GM21723 (cell line): ENCODE measurements at regions not wholly inside any gene's neighbourhood (a gene's known extent, or its start where the extent isn't known, plus 50 kb on each side); places are given as distances from the start of the nearest gene placed in this dataset.
"Not testable (repeated sequence)": the region's sequence is repeated elsewhere in the genome, so short reads cannot be mapped to it uniquely, and the experiment has no call there.

ENCODE experiments used
- ATAC-seq: cut with Tn5 transposase; IDR thresholded peaks from one replicate; pipeline ENCODE4 v1.9.1; 2021; ENCODE audit warnings: mild to moderate bottlenecking, moderate library complexity; ENCODE audit not compliant: unreplicated experiment

DNA sequence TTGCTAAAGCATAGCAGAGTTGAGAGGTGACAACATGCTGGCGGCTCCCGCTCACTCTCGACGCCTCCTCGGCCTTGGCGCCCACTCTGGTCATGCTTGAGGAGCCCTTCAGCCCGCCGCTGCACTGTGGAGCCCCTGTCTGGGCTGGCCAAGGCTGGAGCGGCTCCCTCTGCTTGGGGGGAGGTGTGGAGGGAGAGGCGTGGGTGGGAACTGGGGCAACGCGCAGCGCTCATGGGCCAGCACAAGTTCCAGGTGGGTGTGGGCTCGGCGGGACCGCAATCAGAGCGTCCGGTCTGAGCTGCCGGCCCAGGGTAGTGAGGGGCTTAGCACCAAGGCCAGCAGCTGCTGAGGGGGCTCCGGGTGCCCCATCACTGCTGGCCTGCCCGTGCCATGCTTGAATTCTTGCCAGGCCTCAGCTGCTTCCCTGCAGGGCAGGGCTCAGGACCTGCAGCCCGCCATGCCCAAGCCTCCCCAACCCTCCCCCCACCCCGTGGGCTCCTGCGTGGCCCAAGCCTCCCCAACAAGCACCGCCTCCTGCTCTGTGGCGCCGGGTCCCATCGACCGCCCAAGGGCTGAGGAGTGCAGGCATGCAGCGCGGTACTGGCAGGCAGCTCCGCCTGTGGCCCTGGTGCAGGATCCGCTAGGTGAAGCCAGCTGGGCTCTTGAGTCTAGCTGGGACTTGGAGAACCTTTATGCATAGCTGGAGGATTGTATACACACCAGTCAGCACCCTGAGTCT is 2052.8 kb upstream of the CELF4 start:
- no peak for ATAC-seq

DNA sequence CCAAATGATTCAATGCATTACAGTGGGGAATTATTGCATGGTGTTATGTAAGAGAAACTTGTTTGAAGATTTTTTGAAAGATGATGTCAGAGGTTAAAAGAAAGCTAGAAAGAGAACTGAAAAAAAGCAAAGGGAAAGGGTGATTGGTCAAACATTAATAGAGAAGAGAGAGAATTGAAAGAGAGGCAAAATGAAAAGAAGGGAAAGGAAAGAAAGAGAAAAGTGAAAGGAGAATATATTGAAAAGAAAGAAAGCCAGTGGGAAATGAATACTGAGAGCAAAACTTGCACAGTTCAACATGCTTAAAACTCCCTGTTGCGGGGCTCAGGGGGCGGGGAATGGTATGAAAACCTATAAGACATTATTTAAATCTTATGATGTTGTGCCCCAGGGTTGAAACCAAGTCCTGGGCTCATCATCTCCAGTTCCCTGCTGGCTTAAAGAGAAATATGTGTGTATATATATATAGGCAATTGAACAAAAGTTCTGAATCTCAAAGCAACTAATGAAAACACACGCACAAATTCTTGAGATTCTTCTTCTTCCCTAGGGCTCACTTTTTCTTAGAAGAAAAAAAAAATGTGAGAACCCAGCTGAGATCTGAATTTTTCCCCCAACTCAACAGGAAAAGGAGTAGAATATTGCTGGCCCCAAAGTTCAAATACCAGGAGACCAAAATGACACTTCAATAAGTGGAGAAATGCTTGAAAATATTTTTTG is 2045.9 kb upstream of the CELF4 start:
- ATAC-seq: no peak

DNA sequence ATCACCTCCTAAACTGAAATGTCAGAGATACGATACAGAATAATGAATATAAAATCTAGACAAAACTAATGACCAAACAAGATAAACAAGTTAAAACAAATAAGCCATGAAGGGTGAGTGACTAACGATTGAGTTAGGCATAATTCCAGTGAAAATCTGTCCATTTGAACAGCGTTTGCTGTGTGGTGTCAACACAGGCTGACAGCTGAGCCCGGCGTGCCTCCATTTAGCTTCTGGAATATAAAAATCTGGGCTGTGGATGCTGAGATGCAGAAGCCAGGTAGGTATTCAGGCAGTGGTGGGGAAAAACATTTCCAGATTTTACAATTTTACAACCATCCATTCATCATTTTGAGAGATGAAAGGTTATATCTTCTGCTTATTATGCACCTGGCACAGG is 2041.4 kb upstream of the CELF4 start:
- no peak for ATAC-seq

DNA sequence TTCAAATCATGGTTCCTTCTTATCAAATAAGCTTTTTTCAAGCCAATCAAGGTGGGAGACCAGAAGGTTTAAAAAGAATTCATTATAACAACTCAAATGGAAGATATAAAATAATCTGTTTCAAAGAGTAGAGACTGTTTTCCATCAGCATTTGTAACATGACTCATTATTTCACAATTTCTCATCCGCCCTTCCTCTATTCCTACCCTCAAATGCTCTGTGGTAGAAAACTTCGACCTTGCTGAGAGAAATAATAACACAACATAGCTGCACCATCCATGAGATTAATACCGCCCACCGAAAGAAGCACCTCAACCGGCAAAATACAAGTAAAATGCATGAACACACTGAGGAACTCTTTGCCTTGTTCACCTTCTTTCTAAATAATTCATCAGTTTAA is 2039.2 kb upstream of the CELF4 start:
- ATAC-seq: no peak

DNA sequence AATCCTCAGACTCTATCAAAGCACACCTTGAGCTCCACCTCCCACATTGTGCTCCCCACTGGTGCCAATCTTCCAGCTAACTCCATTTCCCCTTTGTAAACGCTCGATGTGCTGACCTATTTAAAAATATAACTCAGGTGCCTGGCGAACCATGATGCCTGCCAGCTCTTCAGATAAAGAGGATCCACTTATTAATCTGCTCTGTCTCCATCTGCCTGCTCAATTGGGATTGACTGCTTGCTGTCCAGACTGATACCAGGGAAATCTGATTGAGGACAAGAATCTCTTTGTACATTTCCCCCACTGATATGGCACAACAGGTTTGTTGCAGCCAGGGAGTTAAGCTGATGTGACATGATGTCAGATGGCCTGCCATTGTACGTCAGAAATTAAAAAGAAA is 2036.5 kb upstream of the CELF4 start:
- no peak for ATAC-seq

DNA sequence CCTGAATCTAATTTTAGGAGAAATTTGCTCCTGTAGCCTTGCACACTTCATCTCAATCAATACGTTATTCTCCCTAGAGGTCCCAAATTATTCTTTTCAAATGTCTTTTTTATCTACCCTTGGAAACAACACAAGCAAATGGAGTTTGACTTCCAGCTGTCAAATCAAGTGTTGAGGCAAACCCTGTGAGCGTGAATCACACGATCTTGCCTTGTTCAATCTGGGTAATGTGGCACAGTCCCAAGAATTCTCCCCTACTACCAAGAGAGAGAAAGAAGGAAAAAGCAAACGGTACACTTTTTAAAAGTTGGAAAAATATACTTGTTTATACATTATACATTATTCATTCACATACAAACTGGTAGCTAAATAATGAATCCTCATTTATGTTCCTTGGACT is 2035.3 kb upstream of the CELF4 start:
- no peak for ATAC-seq

DNA sequence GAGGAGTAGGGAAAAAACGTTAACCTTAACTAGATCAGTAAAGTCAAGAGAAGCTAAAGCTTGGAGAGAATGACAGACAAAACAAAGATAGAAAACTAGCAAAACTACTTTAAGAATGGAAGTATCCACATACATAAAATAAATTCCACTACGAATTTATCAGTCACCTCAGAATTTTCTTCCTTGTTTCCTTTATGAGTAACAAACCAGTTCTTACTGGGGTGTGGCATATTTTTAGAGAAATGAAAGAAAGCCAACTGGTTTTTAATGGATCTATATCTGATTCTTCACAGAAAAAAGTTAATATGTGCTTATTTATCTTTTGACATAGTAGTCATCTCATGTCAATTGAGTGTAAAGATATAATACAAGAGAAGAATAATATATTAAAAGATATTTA is 2033.7 kb upstream of the CELF4 start:
- ATAC-seq: no peak

DNA sequence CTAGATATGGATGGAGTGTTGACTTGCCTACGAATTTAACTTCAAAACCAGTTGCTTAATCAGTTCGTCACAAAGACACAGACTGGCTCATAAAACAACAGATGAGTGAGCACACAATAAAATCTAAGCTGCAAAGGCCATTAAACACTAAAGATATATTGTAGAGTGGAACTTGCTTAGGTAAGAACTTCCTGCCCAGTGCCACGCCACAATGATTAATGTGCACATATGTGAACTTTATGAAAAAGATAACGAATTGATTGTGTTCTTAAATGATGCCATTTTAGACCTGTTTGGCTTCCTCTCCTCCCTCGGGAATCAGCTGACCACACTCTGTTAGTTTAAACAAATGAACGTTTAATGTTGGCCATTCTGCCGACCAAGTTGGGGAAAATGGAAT is 2031.3 kb upstream of the CELF4 start:
- no peak for ATAC-seq

DNA sequence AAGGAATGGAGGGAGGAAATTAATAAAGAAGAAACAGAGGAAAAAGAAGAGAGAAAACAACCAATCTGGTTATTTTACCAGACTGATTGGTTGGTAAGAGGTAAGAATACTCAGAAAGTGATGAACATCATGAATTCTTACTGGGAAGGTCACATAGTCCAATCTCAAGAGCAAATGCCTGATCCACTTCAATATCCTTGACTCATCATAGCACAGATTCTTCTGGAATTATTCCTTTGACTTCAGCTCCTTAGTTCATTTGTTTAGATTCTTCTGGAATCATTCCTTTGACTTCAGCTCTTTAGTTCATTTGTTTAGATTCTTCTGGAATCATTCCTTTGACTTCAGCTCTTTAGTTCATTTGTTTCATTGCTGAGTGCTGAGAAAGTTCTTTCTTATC is 2030.6 kb upstream of the CELF4 start:
- ATAC-seq: no peak

DNA sequence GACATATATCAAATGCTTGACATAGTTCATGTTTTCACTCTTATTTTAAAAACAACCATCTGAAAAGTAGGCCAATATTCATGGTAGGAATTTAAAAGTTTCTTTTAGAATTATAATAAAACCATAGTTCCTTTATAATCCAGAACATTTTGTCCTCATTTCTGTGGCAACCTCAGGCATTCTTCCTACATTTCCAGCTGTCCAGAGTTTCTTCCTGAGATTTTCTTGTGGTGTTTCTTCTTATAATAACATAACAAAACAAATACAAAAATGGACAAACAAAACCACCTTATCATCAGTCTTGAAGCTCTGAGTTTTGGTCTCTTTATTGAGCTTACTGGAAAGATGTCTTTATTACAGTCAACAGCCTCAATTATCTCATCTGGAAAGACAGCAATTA is 2028.6 kb upstream of the CELF4 start:
- no peak for ATAC-seq

DNA sequence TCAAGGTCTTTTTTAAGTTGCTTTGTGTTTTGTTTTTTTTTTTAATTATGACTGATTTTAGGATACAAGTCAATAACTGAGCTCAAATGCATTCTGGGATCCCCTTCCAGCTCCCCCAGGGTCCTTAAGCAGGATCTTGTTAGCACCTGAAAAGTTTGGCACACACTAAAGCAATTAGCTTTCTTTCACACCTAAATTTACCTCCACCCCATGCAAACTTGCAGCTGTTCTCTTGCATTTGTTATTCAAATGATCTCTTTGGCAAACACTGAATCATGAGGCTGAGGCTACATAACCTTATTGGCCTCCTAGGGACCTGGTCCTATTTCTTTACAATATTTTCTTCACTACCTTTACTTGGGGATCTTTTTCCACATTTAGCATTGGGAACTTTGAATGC is 2026.1 kb upstream of the CELF4 start:
- ATAC-seq: no peak

DNA sequence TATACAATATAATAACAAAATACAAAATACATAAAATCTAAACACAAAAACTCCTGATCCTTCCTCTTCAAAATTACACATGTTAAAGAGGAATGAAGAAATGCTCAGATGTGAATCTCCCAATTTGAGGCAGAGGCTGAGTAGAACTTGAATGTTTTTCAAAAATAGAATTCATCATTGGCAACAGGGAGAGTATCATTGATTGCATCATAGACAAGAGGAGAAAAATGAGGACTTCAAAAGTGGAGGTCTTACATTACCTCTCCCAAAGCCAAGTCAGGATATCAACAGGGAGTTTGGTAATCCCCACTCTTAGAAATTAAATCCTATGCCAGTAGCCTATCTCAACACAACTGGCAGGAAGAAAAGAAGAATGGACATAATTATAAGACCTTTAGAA is 2023.9 kb upstream of the CELF4 start:
- ATAC-seq: no peak

DNA sequence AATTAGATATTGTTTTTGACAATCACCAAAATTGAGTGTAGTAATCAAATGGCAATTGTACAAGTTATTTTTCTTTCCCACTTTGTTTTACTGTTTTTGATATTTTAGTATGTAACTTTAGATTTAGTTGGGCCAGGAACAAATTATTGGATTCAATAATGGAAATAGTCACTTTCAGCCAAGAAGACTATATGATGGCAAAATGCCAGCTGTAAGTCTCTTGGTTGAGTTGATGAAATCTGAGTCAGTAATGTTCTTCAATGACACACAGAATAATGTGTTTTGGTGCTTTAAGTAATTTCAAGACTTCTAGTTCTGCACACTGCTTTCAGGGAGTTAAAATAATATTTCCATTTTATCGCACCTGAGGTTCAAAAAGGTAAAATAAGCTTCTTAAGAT is 2022.0 kb upstream of the CELF4 start:
- no peak for ATAC-seq

DNA sequence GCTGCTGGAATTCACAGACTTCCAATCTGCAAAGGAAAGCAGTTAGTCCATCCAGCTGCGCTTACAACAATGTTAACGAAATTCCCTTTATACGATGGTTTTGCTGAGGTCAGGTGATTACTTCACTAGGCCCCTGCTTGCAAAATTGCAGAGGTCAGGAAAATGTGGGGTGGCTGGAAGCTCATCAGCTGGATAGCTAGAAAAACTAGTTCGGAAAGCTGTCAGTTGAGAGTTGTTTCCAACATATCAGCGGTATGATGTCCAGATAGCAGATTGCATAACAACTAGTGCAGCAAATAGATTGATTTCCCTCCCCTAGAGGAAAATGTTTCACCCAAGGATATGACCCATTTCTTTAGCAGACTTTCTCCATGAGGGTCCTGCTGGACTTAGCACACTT is 2021.1 kb upstream of the CELF4 start:
- no peak for ATAC-seq

DNA sequence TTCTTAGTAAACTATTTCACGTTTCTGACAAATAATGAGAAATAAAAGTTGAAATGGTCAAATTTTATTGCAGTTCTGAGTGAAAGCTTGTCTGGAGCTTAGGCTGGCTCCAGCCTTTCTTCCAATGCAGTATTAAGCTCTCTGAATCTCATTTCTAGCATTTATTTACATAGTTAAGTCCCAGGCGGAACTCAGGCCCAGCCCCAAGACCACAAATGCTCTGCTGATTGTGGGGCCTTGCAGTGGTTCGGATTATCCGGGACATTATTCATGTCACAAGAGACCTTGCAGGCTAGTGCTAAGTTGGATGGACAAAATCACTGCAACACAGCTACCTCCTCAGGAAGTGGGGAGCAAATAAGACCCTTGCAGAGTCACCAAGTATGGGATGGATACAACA is 2009.3 kb upstream of the CELF4 start:
- no peak for ATAC-seq

DNA sequence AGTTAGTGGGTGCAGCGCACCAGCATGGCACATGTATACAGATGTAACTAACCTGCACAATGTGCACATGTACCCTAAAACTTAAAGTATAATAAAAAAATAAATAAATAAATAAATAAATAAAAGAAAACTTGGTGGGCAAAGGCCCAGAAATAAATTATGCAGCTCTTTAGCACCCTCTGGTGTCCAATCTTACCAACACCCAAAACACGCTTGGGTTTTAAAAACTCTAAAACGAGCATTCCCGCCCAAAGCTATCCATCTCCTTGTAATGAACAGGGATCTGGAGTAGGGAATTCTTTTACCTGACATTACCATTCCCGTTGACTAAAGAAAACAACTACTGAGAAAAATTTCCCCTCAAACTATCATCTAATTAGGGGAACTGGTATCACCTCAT is 2005.9 kb upstream of the CELF4 start:
- ATAC-seq: no peak

DNA sequence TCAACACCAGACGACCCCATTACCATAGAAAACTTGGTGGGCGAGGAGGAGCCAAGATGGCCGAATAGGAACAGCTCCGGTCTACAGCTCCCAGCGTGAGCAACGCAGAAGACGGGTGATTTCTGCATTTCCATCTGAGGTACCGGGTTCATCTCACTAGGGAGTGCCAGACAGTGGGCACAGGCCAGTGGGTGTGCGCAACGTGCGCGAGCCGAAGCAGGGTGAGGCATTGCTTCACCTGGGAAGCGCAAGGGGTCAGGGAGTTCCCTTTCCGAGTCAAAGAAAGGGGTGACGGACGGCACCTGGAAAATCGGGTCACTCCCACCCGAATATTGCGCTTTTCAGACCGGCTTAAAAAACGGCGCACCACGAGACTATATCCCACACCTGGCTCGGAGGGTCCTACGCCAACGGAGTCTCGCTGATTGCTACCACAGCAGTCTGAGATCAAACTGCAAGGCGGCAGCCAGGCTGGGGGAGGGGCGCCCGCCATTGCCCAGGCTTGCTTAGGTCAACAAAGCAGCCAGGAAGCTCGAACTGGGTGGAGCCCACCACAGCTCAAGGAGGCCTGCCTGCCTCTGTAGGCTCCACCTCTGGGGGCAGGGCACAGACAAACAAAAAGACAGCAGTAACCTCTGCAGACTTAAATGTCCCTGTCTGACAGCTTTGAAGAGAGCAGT is 2000.1 kb upstream of the CELF4 start:
- not testable (repeated sequence) for ATAC-seq

DNA sequence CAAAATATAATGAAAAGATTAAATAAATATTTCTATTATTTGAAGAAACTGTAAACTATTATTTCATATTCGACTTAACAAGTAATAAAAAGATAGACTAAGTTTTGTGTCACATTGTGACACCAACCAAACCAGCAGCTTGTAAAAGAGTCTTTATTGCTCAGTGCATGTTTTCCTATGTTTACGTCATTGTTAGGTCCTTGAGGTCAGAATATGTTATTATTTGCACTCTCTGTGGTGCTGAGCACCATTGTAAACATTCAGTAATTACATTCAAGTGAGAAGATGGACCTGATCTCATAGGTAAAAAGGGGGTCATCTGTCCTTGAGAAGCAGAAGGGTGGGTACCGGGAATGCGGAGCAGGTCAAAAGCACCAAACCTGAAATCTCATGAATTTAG is 1999.1 kb upstream of the CELF4 start:
- no peak for ATAC-seq

DNA sequence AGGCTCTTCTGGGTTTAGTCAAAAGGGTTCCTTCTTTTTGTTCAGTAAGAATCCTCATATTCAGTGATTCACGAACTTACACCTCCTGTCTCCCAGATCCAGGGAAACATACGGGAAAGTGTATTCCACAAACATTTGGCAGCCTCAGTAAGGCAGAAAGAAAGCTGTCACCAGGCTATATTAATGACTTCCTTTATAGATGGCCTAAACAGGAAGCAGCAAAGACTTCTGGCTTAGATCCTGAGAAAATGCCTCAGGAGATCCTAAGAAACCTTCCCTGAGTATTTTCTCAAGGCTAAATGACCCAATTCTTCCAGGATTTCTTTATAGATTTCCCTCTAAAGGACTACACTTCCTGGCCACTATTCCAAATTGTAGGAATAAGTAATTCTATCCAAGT is 1995.5 kb upstream of the CELF4 start:
- no peak for ATAC-seq

DNA sequence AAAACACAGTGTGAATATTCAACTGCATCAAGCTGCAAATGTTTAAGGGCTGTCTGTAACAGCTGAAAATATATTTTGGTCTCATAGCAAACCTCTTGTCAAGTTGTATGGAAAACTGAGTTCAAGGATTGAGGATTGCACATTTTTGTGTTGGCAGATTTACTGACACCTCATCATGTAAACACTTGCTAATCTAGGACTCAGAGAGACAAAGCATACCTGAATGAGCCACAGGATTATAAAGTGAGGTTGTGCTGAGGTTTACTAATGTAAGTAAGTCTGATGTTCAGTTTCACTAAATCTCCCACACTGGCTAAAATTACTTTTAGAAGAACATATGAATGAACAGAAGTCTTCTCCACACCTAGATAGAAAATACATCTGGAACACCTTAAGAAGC is 1993.1 kb upstream of the CELF4 start:
- ATAC-seq: no peak

DNA sequence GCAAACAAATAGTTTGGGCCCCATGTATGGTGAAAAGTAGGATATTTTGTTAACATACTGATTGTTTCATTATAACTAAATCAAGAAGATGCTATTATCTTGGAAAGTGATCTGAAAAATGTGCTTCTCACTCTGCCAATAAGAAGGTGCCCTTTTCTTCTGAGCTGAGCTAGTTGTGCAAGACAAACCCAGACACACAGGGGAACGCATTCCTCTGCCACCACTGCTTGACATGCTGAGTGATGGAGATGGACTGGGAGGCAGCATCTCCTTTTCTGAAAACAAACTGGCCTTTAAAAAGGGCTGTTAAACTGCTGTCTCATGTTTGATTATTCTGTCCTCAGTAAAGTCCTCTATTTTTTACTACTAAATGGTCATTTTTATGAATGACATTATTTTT is 1989.9 kb upstream of the CELF4 start:
- no peak for ATAC-seq

DNA sequence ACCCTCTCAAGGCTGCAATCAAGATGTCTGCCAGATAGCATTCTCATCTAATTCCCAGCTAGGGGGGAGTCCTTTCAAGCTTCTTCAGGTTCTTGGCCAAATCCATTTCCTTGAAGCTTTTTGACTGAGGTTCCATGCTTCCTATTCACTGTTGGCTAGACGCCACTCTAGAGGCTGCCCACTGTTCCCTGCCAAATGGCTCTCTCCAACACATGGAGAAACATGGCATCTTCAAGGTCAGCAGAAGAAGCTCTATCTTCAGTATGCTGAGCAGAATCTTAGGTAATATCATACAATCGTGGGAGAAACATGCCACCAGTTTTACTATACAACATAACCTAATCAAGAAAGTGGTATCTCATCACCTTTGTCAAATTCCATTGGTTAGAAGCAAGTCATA is 1985.1 kb upstream of the CELF4 start:
- ATAC-seq: no peak
